ENCODE measurements at regions not wholly inside any gene's neighbourhood (a gene's known extent, or its start where the extent isn't known, plus 50 kb on each side); places are given as distances from the start of the nearest gene placed in this dataset.
A peak's percentile ranks its signal among the peaks of the same experiment; 100 is the strongest.

- H3K27me3 Mint-ChIP-seq (ENCODE audit: low read depth in 3 of 3): peaks cover 92 to 99% (median 93%) of the 10 kb centered on the region in 3 donors
- peaks cover 0 to 20% (median 16%) of the 10 kb centered on the region in 7 donors for H3K9me3 Mint-ChIP-seq
- intact Hi-C loops (cut with micrococcal nuclease): loop anchor here in 1 of 2 donors (5.0 kb wide), 1 partner anchor 80 kb away; no protein-coding TSS in a partner anchor
- no peak for TF ChIP-seq CTCF (IDR thresholded peaks at IDR 0.05)
- no peak overlapping the region for H3K27ac Mint-ChIP-seq
- Histone ChIP-seq H3K4me2 (replicated peaks; ENCODE audit: extremely low read depth, low read length, poor library complexity, severe bottlenecking) (no peak overlapping the region), H4K20me1 (ENCODE audit: insufficient read depth, low read length) (no peaks in the 10 kb centered on the region), H3K9ac (ENCODE audit: insufficient read depth, low read length, poor library complexity, severe bottlenecking) (no peak overlapping the region), H3K36me3 (replicated peaks in 1 of 2; ENCODE audit: control insufficient read depth in 1 of 2, insufficient read depth in 2 of 2, low read length in 2 of 2) (no peaks in the 10 kb centered on the region), H3K4me1 (ENCODE audit: control insufficient read depth in 1 of 2, insufficient read depth in 2 of 2, low read length in 2 of 2) (no peaks in the 10 kb centered on the region), H3K9me3 (replicated peaks in 1 of 2; ENCODE audit: control insufficient read depth in 1 of 2, insufficient read depth in 1 of 2, low read length in 2 of 2) (peaks cover 0 to 41% of the 10 kb centered on the region in 2 donors), H3K79me2 (ENCODE audit: insufficient read depth, low read length) (no peaks in the 10 kb centered on the region), H3K27ac (ENCODE audit: low read depth in 1 of 2, low read length in 2 of 2) (no peak overlapping the region), H3K4me3 (replicated peaks in 1 of 3; ENCODE audit: low read depth in 2 of 3, low read length in 3 of 3) (no peak overlapping the region), H3K27me3 (ENCODE audit: control insufficient read depth in 2 of 2, insufficient read depth in 2 of 2, low read length in 2 of 2) (peaks cover 99% of the 10 kb centered on the region in 2 donors), H2AFZ (ENCODE audit: insufficient read depth, low read depth, low read length, poor library complexity, severe bottlenecking) (no peak overlapping the region)
- WGBS (ENCODE audit: insufficient coverage): 3% methylated on average over 6 of the region's 10 CpGs
- DNase-seq: no peak
- peak overlapping the region in 1 of 2 donors; percentile 76 for H3K4me3 Mint-ChIP-seq
- no peaks in the 10 kb centered on the region for H3K36me3 Mint-ChIP-seq
- peaks cover 5% of the 10 kb centered on the region for H3K4me1 Mint-ChIP-seq
Observed at GRCh38 chr13:99062593-99062992, 84.7 kb upstream of the DOCK9 start.

GRCh38 chr13:99063178-99063577, 85.3 kb upstream of the DOCK9 start:
- no peak for TF ChIP-seq CTCF (IDR thresholded peaks at IDR 0.05)
- H3K79me2 ChIP-seq (ENCODE audit: insufficient read depth, low read length): no peaks in the 10 kb centered on the region
- H3K27ac Mint-ChIP-seq: no peak overlapping the region
- H3K4me1 Mint-ChIP-seq: peaks cover 5% of the 10 kb centered on the region
- no peak overlapping the region for H2AFZ ChIP-seq (ENCODE audit: insufficient read depth, low read depth, low read length, poor library complexity, severe bottlenecking)
- no peaks in the 10 kb centered on the region for H3K36me3 Mint-ChIP-seq
- H3K9ac ChIP-seq (ENCODE audit: insufficient read depth, low read length, poor library complexity, severe bottlenecking): no peak overlapping the region
- H4K20me1 ChIP-seq (ENCODE audit: insufficient read depth, low read length): no peaks in the 10 kb centered on the region
- peaks cover 92 to 99% (median 93%) of the 10 kb centered on the region in 3 donors for H3K27me3 Mint-ChIP-seq (ENCODE audit: low read depth in 3 of 3)
- H3K27me3 ChIP-seq (ENCODE audit: control insufficient read depth in 2 of 2, insufficient read depth in 2 of 2, low read length in 2 of 2): peaks cover 99% of the 10 kb centered on the region in 2 donors
- no peak overlapping the region for H3K27ac ChIP-seq (ENCODE audit: low read depth in 1 of 2, low read length in 2 of 2)
- H3K9me3 Mint-ChIP-seq: peaks cover 0 to 24% (median 18%) of the 10 kb centered on the region in 7 donors
- 86% methylated on average over 7 of the region's 8 CpGs for WGBS (ENCODE audit: insufficient coverage)
- H3K9me3 ChIP-seq (replicated peaks in 1 of 2; ENCODE audit: control insufficient read depth in 1 of 2, insufficient read depth in 1 of 2, low read length in 2 of 2): peaks cover 0 to 42% of the 10 kb centered on the region in 2 donors
- H3K36me3 ChIP-seq (replicated peaks in 1 of 2; ENCODE audit: control insufficient read depth in 1 of 2, insufficient read depth in 2 of 2, low read length in 2 of 2): no peaks in the 10 kb centered on the region
- no peaks in the 10 kb centered on the region for H3K4me1 ChIP-seq (ENCODE audit: control insufficient read depth in 1 of 2, insufficient read depth in 2 of 2, low read length in 2 of 2)
- H3K4me3 Mint-ChIP-seq: peak overlapping the region in 1 of 2 donors; percentile 76
- no peak overlapping the region for H3K4me2 ChIP-seq (replicated peaks; ENCODE audit: extremely low read depth, low read length, poor library complexity, severe bottlenecking)
- no peak for DNase-seq
- intact Hi-C loops (cut with micrococcal nuclease): loop anchor here in 1 of 2 donors (5.0 kb wide), 1 partner anchor 79 kb away; no protein-coding TSS in a partner anchor
- no peak overlapping the region for H3K4me3 ChIP-seq (replicated peaks in 1 of 3; ENCODE audit: low read depth in 2 of 3, low read length in 3 of 3)

Data from CD14-positive monocyte (primary cell).